ENCODE measurements at regions not wholly inside any gene's neighbourhood (a gene's known extent, or its start where the extent isn't known, plus 50 kb on each side); places are given as distances from the start of the nearest gene placed in this dataset.

GRCh38 chr3:115420086-115420485, 203.2 kb upstream of the GAP43 start:
- Histone ChIP-seq H3K27me3 (ENCODE audit: insufficient read depth, low read length) (no peaks in the 10 kb centered on the region), H4K12ac (ENCODE audit: low read depth, low read length) (no peak overlapping the region)
- WGBS (ENCODE audit: extremely low coverage, insufficient coverage, insufficient read length) = no CpG with 5 or more reads among the region's 1 CpG

GRCh38 chr3:115423170-115423569, 200.1 kb upstream of the GAP43 start:
- Histone ChIP-seq H4K12ac (ENCODE audit: low read depth, low read length) (no peak overlapping the region), H3K27me3 (ENCODE audit: insufficient read depth, low read length) (no peaks in the 10 kb centered on the region), H3K4me2 (ENCODE audit: low read length) (no peak overlapping the region), H3K18ac (ENCODE audit: low read length) (no peak overlapping the region), H2BK120ac (ENCODE audit: insufficient read depth, low read length, poor library complexity) (no peak overlapping the region), H4K8ac (ENCODE audit: low read depth, low read length) (no peak overlapping the region), H3K79me2 (ENCODE audit: control insufficient read depth, insufficient read depth, low read length, poor library complexity) (no peaks in the 10 kb centered on the region), H2BK5ac (ENCODE audit: low read depth, low read length, poor library complexity) (no peak overlapping the region), H3K4ac (ENCODE audit: low read depth, low read length) (no peak overlapping the region), H3K9me3 (ENCODE audit: insufficient read depth, low read depth, low read length) (no peaks in the 10 kb centered on the region), H3K4me1 (ENCODE audit: control insufficient read depth in 1 of 2, insufficient read depth in 2 of 2, low read length in 2 of 2) (no peaks in the 10 kb centered on the region), H3K14ac (ENCODE audit: low read length) (no peak overlapping the region), H3K23ac (ENCODE audit: low read length) (no peak overlapping the region), H2BK12ac (ENCODE audit: low read length) (no peak overlapping the region), H3K4me3 (ENCODE audit: low read depth, low read length) (no peak overlapping the region), H2AK5ac (ENCODE audit: low read length) (no peak overlapping the region), H3K27ac (ENCODE audit: low read depth, low read length) (no peak overlapping the region), H3K36me3 (ENCODE audit: control insufficient read depth in 1 of 2, insufficient read depth in 2 of 2, low read length in 2 of 2) (no peaks in the 10 kb centered on the region), H2AFZ (ENCODE audit: insufficient read depth, low read length, poor library complexity) (no peak overlapping the region), H3K79me1 (ENCODE audit: low read length) (no peaks in the 10 kb centered on the region), H3K9ac (ENCODE audit: low read length) (no peak overlapping the region), H4K91ac (ENCODE audit: low read depth, low read length) (no peak overlapping the region)
- no CpG with 5 or more reads among the region's 1 CpG for WGBS (ENCODE audit: extremely low coverage, insufficient coverage, insufficient read length)
- no peak for DNase-seq

More at GRCh38 chr3:115420086-115420485, 203.2 kb upstream of the GAP43 start:
- no peak overlapping the region for H3K4me3 ChIP-seq (ENCODE audit: low read depth, low read length)
- H3K9me3 ChIP-seq (ENCODE audit: insufficient read depth, low read depth, low read length) = no peaks in the 10 kb centered on the region
- no peak overlapping the region for H3K9ac ChIP-seq (ENCODE audit: low read length)
- H3K27ac ChIP-seq (ENCODE audit: low read depth, low read length) = no peak overlapping the region
- H3K18ac ChIP-seq (ENCODE audit: low read length) = no peak overlapping the region
- H2BK12ac ChIP-seq (ENCODE audit: low read length) = no peak overlapping the region
- H3K79me1 ChIP-seq (ENCODE audit: low read length) = no peaks in the 10 kb centered on the region
- peaks cover 0 to 2% of the 10 kb centered on the region in 2 experiments for H3K4me1 ChIP-seq (ENCODE audit: control insufficient read depth in 1 of 2, insufficient read depth in 2 of 2, low read length in 2 of 2)
- DNase-seq = no peak
- H3K4ac ChIP-seq (ENCODE audit: low read depth, low read length) = no peak overlapping the region
- H2AK5ac ChIP-seq (ENCODE audit: low read length) = no peak overlapping the region
- H3K14ac ChIP-seq (ENCODE audit: low read length) = no peak overlapping the region
- H3K79me2 ChIP-seq (ENCODE audit: control insufficient read depth, insufficient read depth, low read length, poor library complexity) = no peaks in the 10 kb centered on the region
- H2AFZ ChIP-seq (ENCODE audit: insufficient read depth, low read length, poor library complexity) = no peak overlapping the region
- no peaks in the 10 kb centered on the region for H3K36me3 ChIP-seq (ENCODE audit: control insufficient read depth in 1 of 2, insufficient read depth in 2 of 2, low read length in 2 of 2)
- no peak overlapping the region for H3K23ac ChIP-seq (ENCODE audit: low read length)
- H4K8ac ChIP-seq (ENCODE audit: low read depth, low read length) = no peak overlapping the region
- no peak overlapping the region for H2BK5ac ChIP-seq (ENCODE audit: low read depth, low read length, poor library complexity)
- no peak overlapping the region for H4K91ac ChIP-seq (ENCODE audit: low read depth, low read length)
- H3K4me2 ChIP-seq (ENCODE audit: low read length) = no peak overlapping the region
- H2BK120ac ChIP-seq (ENCODE audit: insufficient read depth, low read length, poor library complexity) = no peak overlapping the region

- Histone ChIP-seq H3K79me1 (ENCODE audit: low read length) (no peaks in the 10 kb centered on the region), H2BK5ac (ENCODE audit: low read depth, low read length, poor library complexity) (no peak overlapping the region), H3K79me2 (ENCODE audit: control insufficient read depth, insufficient read depth, low read length, poor library complexity) (no peaks in the 10 kb centered on the region), H4K8ac (ENCODE audit: low read depth, low read length) (no peak overlapping the region), H2BK12ac (ENCODE audit: low read length) (no peak overlapping the region), H2BK120ac (ENCODE audit: insufficient read depth, low read length, poor library complexity) (no peak overlapping the region), H4K91ac (ENCODE audit: low read depth, low read length) (no peak overlapping the region), H2AFZ (ENCODE audit: insufficient read depth, low read length, poor library complexity) (no peak overlapping the region), H3K36me3 (ENCODE audit: control insufficient read depth in 1 of 2, insufficient read depth in 2 of 2, low read length in 2 of 2) (no peaks in the 10 kb centered on the region), H3K4me3 (ENCODE audit: low read depth, low read length) (no peak overlapping the region), H3K4me1 (ENCODE audit: control insufficient read depth in 1 of 2, insufficient read depth in 2 of 2, low read length in 2 of 2) (no peaks in the 10 kb centered on the region), H3K4me2 (ENCODE audit: low read length) (no peak overlapping the region), H3K27ac (ENCODE audit: low read depth, low read length) (no peak overlapping the region), H3K4ac (ENCODE audit: low read depth, low read length) (no peak overlapping the region), H4K12ac (ENCODE audit: low read depth, low read length) (no peak overlapping the region), H3K14ac (ENCODE audit: low read length) (no peak overlapping the region), H3K18ac (ENCODE audit: low read length) (no peak overlapping the region), H3K23ac (ENCODE audit: low read length) (no peak overlapping the region), H3K9ac (ENCODE audit: low read length) (no peak overlapping the region), H3K27me3 (ENCODE audit: insufficient read depth, low read length) (no peaks in the 10 kb centered on the region), H3K9me3 (ENCODE audit: insufficient read depth, low read depth, low read length) (no peaks in the 10 kb centered on the region), H2AK5ac (ENCODE audit: low read length) (no peak overlapping the region)
- no CpG with 5 or more reads among the region's 5 CpGs for WGBS (ENCODE audit: extremely low coverage, insufficient coverage, insufficient read length)
- no peak for DNase-seq
Measured at GRCh38 chr3:115428841-115429240, 194.5 kb upstream of the GAP43 start.

- Histone ChIP-seq H4K8ac (ENCODE audit: low read depth, low read length) (no peak overlapping the region), H3K9ac (ENCODE audit: low read length) (no peak overlapping the region), H2BK12ac (ENCODE audit: low read length) (no peak overlapping the region), H2AK5ac (ENCODE audit: low read length) (no peak overlapping the region), H3K4me3 (ENCODE audit: low read depth, low read length) (no peak overlapping the region), H2AFZ (ENCODE audit: insufficient read depth, low read length, poor library complexity) (no peak overlapping the region), H3K79me1 (ENCODE audit: low read length) (no peaks in the 10 kb centered on the region), H3K4me2 (ENCODE audit: low read length) (no peak overlapping the region), H3K23ac (ENCODE audit: low read length) (no peak overlapping the region), H4K12ac (ENCODE audit: low read depth, low read length) (no peak overlapping the region), H3K4ac (ENCODE audit: low read depth, low read length) (no peak overlapping the region), H4K91ac (ENCODE audit: low read depth, low read length) (no peak overlapping the region), H3K27ac (ENCODE audit: low read depth, low read length) (no peak overlapping the region), H3K14ac (ENCODE audit: low read length) (no peak overlapping the region), H3K79me2 (ENCODE audit: control insufficient read depth, insufficient read depth, low read length, poor library complexity) (no peaks in the 10 kb centered on the region), H3K9me3 (ENCODE audit: insufficient read depth, low read depth, low read length) (no peaks in the 10 kb centered on the region), H2BK5ac (ENCODE audit: low read depth, low read length, poor library complexity) (no peak overlapping the region), H3K18ac (ENCODE audit: low read length) (no peak overlapping the region), H3K27me3 (ENCODE audit: insufficient read depth, low read length) (no peaks in the 10 kb centered on the region), H3K36me3 (ENCODE audit: control insufficient read depth in 1 of 2, insufficient read depth in 2 of 2, low read length in 2 of 2) (no peaks in the 10 kb centered on the region), H3K4me1 (ENCODE audit: control insufficient read depth in 1 of 2, insufficient read depth in 2 of 2, low read length in 2 of 2) (no peaks in the 10 kb centered on the region), H2BK120ac (ENCODE audit: insufficient read depth, low read length, poor library complexity) (no peak overlapping the region)
- WGBS (ENCODE audit: extremely low coverage, insufficient coverage, insufficient read length) = no CpG with 5 or more reads among the region's 5 CpGs
- DNase-seq = peak; percentile 62 to 81
Measured at GRCh38 chr3:115436767-115437301, 186.5 kb upstream of the GAP43 start.
